GM18511 (cell line): ENCODE measurements at regions not wholly inside any gene's neighbourhood (a gene's known extent, or its start where the extent isn't known, plus 50 kb on each side); places are given as distances from the start of the nearest gene placed in this dataset.

Source experiments
- ATAC-seq: cut with Tn5 transposase; IDR thresholded peaks from one replicate; pipeline ENCODE4 v1.9.1; 2021; ENCODE audit warnings: mild to moderate bottlenecking, moderate library complexity; ENCODE audit not compliant: unreplicated experiment

- no peak for ATAC-seq
Measured at GRCh38 chr11:92317222-92317621, 92.6 kb downstream of the FAT3 start.

- ATAC-seq: no peak
Measured at GRCh38 chr11:92317721-92318120, 93.1 kb downstream of the FAT3 start.

- no peak for ATAC-seq
Measured at GRCh38 chr11:92322225-92322624, 97.6 kb downstream of the FAT3 start.

- ATAC-seq: no peak
Measured at GRCh38 chr11:92324890-92325289, 100.3 kb downstream of the FAT3 start.

- no peak for ATAC-seq
Measured at GRCh38 chr11:92325416-92325815, 100.8 kb downstream of the FAT3 start.

- ATAC-seq: no peak
Measured at GRCh38 chr11:92329137-92329536, 104.5 kb downstream of the FAT3 start.

- no peak for ATAC-seq
Measured at GRCh38 chr11:92329646-92330045, 105.0 kb downstream of the FAT3 start.

- no peak for ATAC-seq
Measured at GRCh38 chr11:92330114-92330513, 105.5 kb downstream of the FAT3 start.

GRCh38 chr11:92332986-92333385 lies 108.4 kb downstream of the FAT3 start:
- no peak for ATAC-seq

GRCh38 chr11:92340839-92341238 lies 116.2 kb downstream of the FAT3 start:
- ATAC-seq: no peak

GRCh38 chr11:92342034-92342720 lies 117.6 kb downstream of the FAT3 start:
- ATAC-seq: no peak

GRCh38 chr11:92342886-92343285 lies 118.3 kb downstream of the FAT3 start:
- no peak for ATAC-seq

GRCh38 chr11:92346220-92346619 lies 121.6 kb downstream of the FAT3 start:
- ATAC-seq: no peak

- no peak for ATAC-seq
Measured at GRCh38 chr11:92347454-92347853, 122.8 kb downstream of the FAT3 start.

- ATAC-seq: no peak
Measured at GRCh38 chr11:92349486-92350156, 125.0 kb downstream of the FAT3 start.

GRCh38 chr11:92357344-92357743 lies 132.7 kb downstream of the FAT3 start:
- ATAC-seq: no peak

- ATAC-seq: no peak
Measured at GRCh38 chr11:92357841-92358240, 133.2 kb downstream of the FAT3 start.

GRCh38 chr11:92361551-92361950 lies 136.9 kb downstream of the FAT3 start:
- ATAC-seq: no peak

GRCh38 chr11:92362989-92363388 lies 138.4 kb downstream of the FAT3 start:
- no peak for ATAC-seq

- ATAC-seq: no peak
Measured at GRCh38 chr11:92364177-92364576, 139.6 kb downstream of the FAT3 start.

GRCh38 chr11:92376146-92376599 lies 151.6 kb downstream of the FAT3 start:
- ATAC-seq: no peak

- no peak for ATAC-seq
Measured at GRCh38 chr11:92376680-92377079, 152.1 kb downstream of the FAT3 start.

GRCh38 chr11:92380882-92381281 lies 156.3 kb downstream of the FAT3 start:
- no peak for ATAC-seq
